ENCODE measurements at regions not wholly inside any gene's neighbourhood (a gene's known extent, or its start where the extent isn't known, plus 50 kb on each side); places are given as distances from the start of the nearest gene placed in this dataset.

- TF ChIP-seq CTCF (IDR thresholded peaks at IDR 0.05; ENCODE audit: low read depth, low read length) (no peak), MYC (IDR thresholded peaks at IDR 0.05; ENCODE audit: low read depth, low read length) (no peak)
Observed at GRCh38 chr12:34396861-34397590, 374.7 kb downstream of the ALG10 start.
